Activated CD8-positive, alpha-beta memory T cell treated with anti-CD3 and anti-CD28 coated beads, Interleukin-2, amount 50 U/mL, for 48 hours (primary cell): ENCODE measurements at regions not wholly inside any gene's neighbourhood (a gene's known extent, or its start where the extent isn't known, plus 50 kb on each side); places are given as distances from the start of the nearest gene placed in this dataset.
A peak's percentile ranks its signal among the peaks of the same experiment; 100 is the strongest.

Source experiments
- DNase-seq: peaks from one replicate; pipeline ENCODE4 v3.0.0-alpha.2; 2020

- DNase-seq: no peak
These were observed 209.5 kb upstream of the TWIST2 start for GRCh38 chr2:238638100-238638981.

- peak; percentile 10 for DNase-seq
These were observed 208.8 kb upstream of the TWIST2 start for GRCh38 chr2:238638982-238639628.

GRCh38 chr2:238640486-238640885 is 207.4 kb upstream of the TWIST2 start:
- no peak for DNase-seq

- DNase-seq: no peak
These were observed 204.9 kb upstream of the TWIST2 start for GRCh38 chr2:238642973-238643372.

- no peak for DNase-seq
These were observed 204.4 kb upstream of the TWIST2 start for GRCh38 chr2:238643400-238643907.

GRCh38 chr2:238644095-238645081 is 203.5 kb upstream of the TWIST2 start:
- DNase-seq: no peak

- peak; percentile 28 for DNase-seq
These were observed 202.8 kb upstream of the TWIST2 start for GRCh38 chr2:238645095-238645494.

- no peak for DNase-seq
These were observed 202.2 kb upstream of the TWIST2 start for GRCh38 chr2:238645716-238646115.

GRCh38 chr2:238646281-238646680 is 201.6 kb upstream of the TWIST2 start:
- DNase-seq: no peak

- no peak for DNase-seq
These were observed 201.1 kb upstream of the TWIST2 start for GRCh38 chr2:238646803-238647202.

- no peak for DNase-seq
These were observed 198.8 kb upstream of the TWIST2 start for GRCh38 chr2:238649123-238649522.

GRCh38 chr2:238649936-238650518 is 197.9 kb upstream of the TWIST2 start:
- peak; percentile 17 for DNase-seq

- peak; percentile 30 for DNase-seq
These were observed 197.3 kb upstream of the TWIST2 start for GRCh38 chr2:238650536-238650935.

GRCh38 chr2:238651306-238652052 is 196.4 kb upstream of the TWIST2 start:
- DNase-seq: peak; percentile 17

- peak; percentile 18 for DNase-seq
These were observed 195.7 kb upstream of the TWIST2 start for GRCh38 chr2:238652053-238652770.

- peak; percentile 1 for DNase-seq
These were observed 195.1 kb upstream of the TWIST2 start for GRCh38 chr2:238652771-238653157.

GRCh38 chr2:238653431-238654109 is 194.3 kb upstream of the TWIST2 start:
- peak; percentile 32 for DNase-seq

GRCh38 chr2:238654479-238655197 is 193.2 kb upstream of the TWIST2 start:
- peak; percentile 23 for DNase-seq

GRCh38 chr2:238655198-238655860 is 192.6 kb upstream of the TWIST2 start:
- DNase-seq: peak; percentile 20
